Right lung (tissue), 2 donors: ENCODE measurements at regions not wholly inside any gene's neighbourhood (a gene's known extent, or its start where the extent isn't known, plus 50 kb on each side); places are given as distances from the start of the nearest gene placed in this dataset.
"Not testable (repeated sequence)": the region's sequence is repeated elsewhere in the genome, so short reads cannot be mapped to it uniquely, and the experiment has no call there.

Experiments
- DNase-seq, 2 donors: peaks; one replicate each; pipeline ENCODE4 v3.0.0-alpha.2; 2013

- DNase-seq = no peak
Measured at GRCh38 chrX:8025705-8026104, 98.5 kb upstream of the PNPLA4 start.

- DNase-seq = no peak
Measured at GRCh38 chrX:8018934-8019333, 91.7 kb upstream of the PNPLA4 start.

GRCh38 chrX:8010105-8010504, 82.9 kb upstream of the PNPLA4 start:
- DNase-seq = no peak

GRCh38 chrX:8005678-8006347, 78.6 kb upstream of the PNPLA4 start:
- DNase-seq = no peak

GRCh38 chrX:8003147-8003883, 76.1 kb upstream of the PNPLA4 start:
- no peak for DNase-seq

- no peak for DNase-seq
Measured at GRCh38 chrX:7996851-7997250, 69.6 kb upstream of the PNPLA4 start.

GRCh38 chrX:7996414-7996813, 69.2 kb upstream of the PNPLA4 start:
- peak; percentile 29 to 30 for DNase-seq

- DNase-seq = no peak
Measured at GRCh38 chrX:7993873-7994272, 66.7 kb upstream of the PNPLA4 start.

- not testable (repeated sequence) for DNase-seq
Measured at GRCh38 chrX:7988013-7988759, 61.0 kb upstream of the PNPLA4 start.

- DNase-seq = no peak
Measured at GRCh38 chrX:7987160-7988012, 60.2 kb upstream of the PNPLA4 start.

GRCh38 chrX:7986738-7987137, 59.5 kb upstream of the PNPLA4 start:
- DNase-seq = not testable (repeated sequence)

- no peak for DNase-seq
Measured at GRCh38 chrX:7985568-7985967, 58.4 kb upstream of the PNPLA4 start.

GRCh38 chrX:7983581-7983980, 56.4 kb upstream of the PNPLA4 start:
- DNase-seq = peak; percentile 6 to 11
